Stomach (tissue), 4 donors: ENCODE measurements at regions not wholly inside any gene's neighbourhood (a gene's known extent, or its start where the extent isn't known, plus 50 kb on each side); places are given as distances from the start of the nearest gene placed in this dataset.

ENCODE experiments used
- CTCF ChIP-seq, 7 experiments: fragments of 450-650 bp in 4 of 7; fragments of 200-600 bp in 3 of 7; sonication (generic) in 3 of 7; IDR thresholded peaks; one replicate each; pipeline ENCODE4 v1.5.1; 2016 to 2019; ENCODE audit warnings: antibody characterized with exemption in 7 of 7, control low read depth in 2 of 7, mild to moderate bottlenecking in 1 of 7
- POLR2A ChIP-seq, 4 donors: fragments of 450-650 bp; IDR thresholded peaks; one replicate each; pipeline ENCODE4 v1.6.1; 2016; ENCODE audit warnings: antibody characterized with exemption in 4 of 4, control low read depth in 2 of 4, mild to moderate bottlenecking in 1 of 4, moderate library complexity in 1 of 4
- POLR2AphosphoS5 ChIP-seq, 3 donors: sonication (generic); formaldehyde crosslinking; IDR thresholded peaks; one replicate each; pipeline ENCODE4 v1.6.1; 2016; ENCODE audit warnings: antibody characterized with exemption in 3 of 3

GRCh38 chr11:116640641-116641402 is 132.0 kb downstream of the BUD13 start:
- no peak for TF ChIP-seq CTCF (IDR thresholded peaks at IDR 0.05)
- no peak for TF ChIP-seq POLR2AphosphoS5 (IDR thresholded peaks at IDR 0.05)
- TF ChIP-seq POLR2A (IDR thresholded peaks at IDR 0.05), result no peak
